ENCODE measurements at regions not wholly inside any gene's neighbourhood (a gene's known extent, or its start where the extent isn't known, plus 50 kb on each side); places are given as distances from the start of the nearest gene placed in this dataset.

GRCh38 chr12:67394550-67394949, 125.4 kb downstream of the CAND1 start:
- no peak overlapping the region for H3K9ac ChIP-seq (ENCODE audit: low read length)
- no peaks in the 10 kb centered on the region for H3K79me2 ChIP-seq (ENCODE audit: insufficient read depth, low read length)
- no peaks in the 10 kb centered on the region for H3K36me3 ChIP-seq (ENCODE audit: low read length)
- no peaks in the 10 kb centered on the region for H3F3A ChIP-seq (ENCODE audit: insufficient read depth)
- no peak overlapping the region for H2AFZ ChIP-seq (ENCODE audit: low read depth, low read length, severe bottlenecking)
- H3K9me3 ChIP-seq (ENCODE audit: insufficient read depth, low read length): no peaks in the 10 kb centered on the region
- no peaks in the 10 kb centered on the region for H3K27me3 ChIP-seq (ENCODE audit: low read length)
- H4K20me1 ChIP-seq (ENCODE audit: low read depth, low read length): no peaks in the 10 kb centered on the region
- no peak for TF ChIP-seq CTCF (IDR thresholded peaks at IDR 0.05; ENCODE audit: insufficient read depth, low read length, poor library complexity, severe bottlenecking)
- no peak for TF ChIP-seq EZH2phosphoT487 (conservative IDR thresholded peaks at IDR 0.05; ENCODE audit: low read length)
- no peak overlapping the region for H3K27ac ChIP-seq (ENCODE audit: low read depth, low read length)
- H3K4me2 ChIP-seq (ENCODE audit: low read depth, low read length, poor library complexity, severe bottlenecking): no peak overlapping the region
- H3K4me3 ChIP-seq (ENCODE audit: insufficient read depth, low read length, poor library complexity, severe bottlenecking): no peak overlapping the region
- no peaks in the 10 kb centered on the region for H3K9me2 ChIP-seq (replicated peaks; ENCODE audit: insufficient read depth, low read length)

GRCh38 chr12:67400742-67401141, 131.6 kb downstream of the CAND1 start:
- TF ChIP-seq CTCF (IDR thresholded peaks at IDR 0.05; ENCODE audit: insufficient read depth, low read length, poor library complexity, severe bottlenecking) (no peak), EZH2phosphoT487 (conservative IDR thresholded peaks at IDR 0.05; ENCODE audit: low read length) (no peak)
- no peak overlapping the region for H3K9ac ChIP-seq (ENCODE audit: low read length)
- H3F3A ChIP-seq (ENCODE audit: insufficient read depth): no peaks in the 10 kb centered on the region
- no peaks in the 10 kb centered on the region for H3K79me2 ChIP-seq (ENCODE audit: insufficient read depth, low read length)
- no peak overlapping the region for H3K4me2 ChIP-seq (ENCODE audit: low read depth, low read length, poor library complexity, severe bottlenecking)
- H2AFZ ChIP-seq (ENCODE audit: low read depth, low read length, severe bottlenecking): no peak overlapping the region
- H3K9me3 ChIP-seq (ENCODE audit: insufficient read depth, low read length): no peaks in the 10 kb centered on the region
- H3K9me2 ChIP-seq (replicated peaks; ENCODE audit: insufficient read depth, low read length): no peaks in the 10 kb centered on the region
- no peaks in the 10 kb centered on the region for H4K20me1 ChIP-seq (ENCODE audit: low read depth, low read length)
- H3K27me3 ChIP-seq (ENCODE audit: low read length): no peaks in the 10 kb centered on the region
- H3K36me3 ChIP-seq (ENCODE audit: low read length): 0 out of 2 replicates have a peak, but pooled peaks cover 4% of the 10 kb centered on the region
- H3K27ac ChIP-seq (ENCODE audit: low read depth, low read length): no peak overlapping the region
- H3K4me3 ChIP-seq (ENCODE audit: insufficient read depth, low read length, poor library complexity, severe bottlenecking): no peak overlapping the region

GRCh38 chr12:67410246-67410645, 141.1 kb downstream of the CAND1 start:
- H3K27me3 ChIP-seq (ENCODE audit: low read length): no peaks in the 10 kb centered on the region

More at GRCh38 chr12:67410246-67410645, 141.1 kb downstream of the CAND1 start:
- TF ChIP-seq EZH2phosphoT487 (conservative IDR thresholded peaks at IDR 0.05; ENCODE audit: low read length): no peak
- TF ChIP-seq CTCF (IDR thresholded peaks at IDR 0.05; ENCODE audit: insufficient read depth, low read length, poor library complexity, severe bottlenecking): no peak
- Histone ChIP-seq H3F3A (ENCODE audit: insufficient read depth) (no peaks in the 10 kb centered on the region), H3K79me2 (ENCODE audit: insufficient read depth, low read length) (no peaks in the 10 kb centered on the region), H3K4me2 (ENCODE audit: low read depth, low read length, poor library complexity, severe bottlenecking) (no peak overlapping the region), H3K9me3 (ENCODE audit: insufficient read depth, low read length) (no peaks in the 10 kb centered on the region), H3K27ac (ENCODE audit: low read depth, low read length) (no peak overlapping the region), H2AFZ (ENCODE audit: low read depth, low read length, severe bottlenecking) (no peak overlapping the region), H3K9me2 (replicated peaks; ENCODE audit: insufficient read depth, low read length) (no peaks in the 10 kb centered on the region), H3K36me3 (ENCODE audit: low read length) (no peaks in the 10 kb centered on the region), H4K20me1 (ENCODE audit: low read depth, low read length) (no peaks in the 10 kb centered on the region), H3K4me3 (ENCODE audit: insufficient read depth, low read length, poor library complexity, severe bottlenecking) (no peak overlapping the region), H3K9ac (ENCODE audit: low read length) (no peak overlapping the region)
